CD4-positive, alpha-beta T cell (primary cell): ENCODE measurements at regions not wholly inside any gene's neighbourhood (a gene's known extent, or its start where the extent isn't known, plus 50 kb on each side); places are given as distances from the start of the nearest gene placed in this dataset.

Experiments used
- ATAC-seq: fragments of 200-7000 bp; cut with Tn5 transposase; one replicate; pipeline ENCODE4 v1.10.0; 2022; ENCODE audit warnings: mild to moderate bottlenecking; ENCODE audit not compliant: poor library complexity
- CTCF ChIA-PET: fragments of 350-600 bp; sonication (Branson Sonifier 250); formaldehyde crosslinking; loops from one replicate; lab custom pipeline; 2021; ENCODE audit warnings: antibody characterized with exemption, inconsistent platforms; lab: Charles Lee
- POLR2A ChIA-PET: fragments of 350-600 bp; sonication (Branson Sonifier 250); formaldehyde crosslinking; loops from one replicate; lab custom pipeline; 2021; ENCODE audit warnings: antibody characterized with exemption, inconsistent platforms; lab: Charles Lee
- DNase-seq, 14 experiments: peaks; one replicate each; pipeline ENCODE4 v3.0.0-alpha.2; 2013 to 2020; ENCODE audit warnings: mixed read lengths in 2 of 14
- H3K27ac ChIP-seq, 2 donors: one replicate each; pipeline versions ENCODE4 v1.5.1 to v1.7.0; 2013; ENCODE audit warnings: low read length in 2 of 2, low read depth in 1 of 2, mild to moderate bottlenecking in 1 of 2
- H3K27me3 ChIP-seq, 2 experiments: 1 replicate in 1 of 2; 2 replicates in 1 of 2; pipeline versions ENCODE4 v1.6.1 to v1.7.0; 2013; ENCODE audit warnings: low read length in 2 of 2, control low read depth in 1 of 2, mild to moderate bottlenecking in 1 of 2, moderate library complexity in 1 of 2; ENCODE audit not compliant: insufficient read depth in 2 of 2, control insufficient read depth in 1 of 2
- H3K36me3 ChIP-seq: one replicate; pipeline ENCODE4 v1.6.1; 2013; ENCODE audit warnings: low read length, control low read depth; ENCODE audit not compliant: insufficient read depth
- H3K4me1 ChIP-seq: one replicate; pipeline ENCODE4 v1.6.1; 2013; ENCODE audit warnings: low read length, control low read depth; ENCODE audit not compliant: insufficient read depth
- H3K4me3 ChIP-seq: one replicate; pipeline ENCODE4 v1.5.1; 2013; ENCODE audit warnings: mild to moderate bottlenecking, low read length, moderate library complexity
- H3K9me3 ChIP-seq, 2 experiments: 1 replicate in 1 of 2; 2 replicates in 1 of 2; pipeline versions ENCODE4 v1.6.1 to v1.7.0; 2013; ENCODE audit warnings: low read length in 2 of 2, mild to moderate bottlenecking in 2 of 2, control low read depth in 1 of 2, moderate library complexity in 1 of 2; ENCODE audit not compliant: control insufficient read depth in 1 of 2, insufficient read depth in 1 of 2
- H3K27ac Mint-ChIP-seq: one replicate; pipeline ENCODE4 v1.8.0; 2020; ENCODE audit warnings: mixed read lengths
- H3K27me3 Mint-ChIP-seq: one replicate; pipeline ENCODE4 v1.8.0; 2021; ENCODE audit warnings: mixed read lengths
- H3K36me3 Mint-ChIP-seq: one replicate; pipeline ENCODE4 v1.8.0; 2021; ENCODE audit warnings: low read depth, mixed read lengths
- H3K4me1 Mint-ChIP-seq: one replicate; pipeline ENCODE4 v1.8.0; 2021; ENCODE audit warnings: low read depth, mixed read lengths
- H3K4me3 Mint-ChIP-seq: one replicate; pipeline ENCODE4 v1.8.0; 2020; ENCODE audit warnings: mild to moderate bottlenecking, mixed read lengths
- H3K9me3 Mint-ChIP-seq: one replicate; pipeline ENCODE4 v1.8.0; 2020; ENCODE audit warnings: mixed read lengths
- intact Hi-C, 2 experiments: fragments of 100-400 bp; cut with DNase I in 1 of 2; cut with micrococcal nuclease in 1 of 2; formaldehyde crosslinking; loops; one replicate each; pipeline versions ENCODE4 v1.15.1 to v1.9.0; 2023 to 2025; cut with DNase I, micrococcal nuclease
- TF ChIP-seq, protein P1 (sequence below): fragments of 200-600 bp; IDR thresholded peaks from one replicate; pipeline ENCODE4 v1.8.0; 2022; ENCODE audit warnings: antibody characterized with exemption, mild to moderate bottlenecking

DNA sequence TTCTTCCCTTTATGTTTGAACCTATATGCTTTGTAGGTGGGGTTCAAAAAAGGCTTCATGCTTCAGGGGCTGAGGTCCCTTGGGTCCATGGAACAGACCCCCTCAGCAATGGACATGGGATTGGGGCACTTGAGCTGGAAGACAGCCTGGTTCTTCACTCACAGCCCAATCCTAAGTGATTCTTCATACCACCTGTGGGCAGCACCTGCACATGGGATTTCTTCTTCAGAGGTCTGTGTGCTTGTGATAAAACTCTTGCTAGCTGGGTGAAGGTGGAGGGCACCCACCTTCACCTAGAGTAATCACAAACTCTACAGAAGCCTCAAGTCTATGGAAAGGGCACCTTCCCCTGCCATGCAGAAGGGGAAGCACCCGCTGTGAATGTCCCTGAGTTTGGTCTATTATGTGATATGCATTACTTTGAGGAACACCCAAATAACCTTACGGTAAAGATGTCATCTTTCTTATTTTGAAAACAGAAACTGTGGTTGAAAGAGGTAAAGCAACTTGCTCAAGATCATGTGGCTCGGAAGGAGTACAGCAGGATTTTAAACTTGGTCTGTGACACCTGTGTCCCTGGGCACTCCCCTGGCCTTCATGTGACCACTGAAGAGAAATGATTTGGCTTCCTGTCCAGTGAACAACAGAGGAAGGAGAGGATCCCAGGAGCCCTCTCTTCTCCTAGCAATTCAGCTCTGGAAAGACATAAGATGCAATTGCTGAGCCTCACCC is 469.5 kb upstream of the ZMIZ1 start:
- peaks cover 9% of the 10 kb centered on the region for H3K27me3 Mint-ChIP-seq
- no peak overlapping the region for H3K27ac Mint-ChIP-seq
- TF ChIP-seq, protein P1, sequence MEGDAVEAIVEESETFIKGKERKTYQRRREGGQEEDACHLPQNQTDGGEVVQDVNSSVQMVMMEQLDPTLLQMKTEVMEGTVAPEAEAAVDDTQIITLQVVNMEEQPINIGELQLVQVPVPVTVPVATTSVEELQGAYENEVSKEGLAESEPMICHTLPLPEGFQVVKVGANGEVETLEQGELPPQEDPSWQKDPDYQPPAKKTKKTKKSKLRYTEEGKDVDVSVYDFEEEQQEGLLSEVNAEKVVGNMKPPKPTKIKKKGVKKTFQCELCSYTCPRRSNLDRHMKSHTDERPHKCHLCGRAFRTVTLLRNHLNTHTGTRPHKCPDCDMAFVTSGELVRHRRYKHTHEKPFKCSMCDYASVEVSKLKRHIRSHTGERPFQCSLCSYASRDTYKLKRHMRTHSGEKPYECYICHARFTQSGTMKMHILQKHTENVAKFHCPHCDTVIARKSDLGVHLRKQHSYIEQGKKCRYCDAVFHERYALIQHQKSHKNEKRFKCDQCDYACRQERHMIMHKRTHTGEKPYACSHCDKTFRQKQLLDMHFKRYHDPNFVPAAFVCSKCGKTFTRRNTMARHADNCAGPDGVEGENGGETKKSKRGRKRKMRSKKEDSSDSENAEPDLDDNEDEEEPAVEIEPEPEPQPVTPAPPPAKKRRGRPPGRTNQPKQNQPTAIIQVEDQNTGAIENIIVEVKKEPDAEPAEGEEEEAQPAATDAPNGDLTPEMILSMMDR: no peak
- Histone ChIP-seq H3K4me3 (no peak overlapping the region), H3K9me3 (peaks cover 0 to 1% of the 10 kb centered on the region in 2 experiments), H3K4me1 (no peaks in the 10 kb centered on the region), H3K27ac (no peak overlapping the region), H3K27me3 (peaks cover 0 to 8% of the 10 kb centered on the region in 2 experiments), H3K36me3 (no peaks in the 10 kb centered on the region)
- H3K9me3 Mint-ChIP-seq: no peaks in the 10 kb centered on the region
- no peaks in the 10 kb centered on the region for H3K36me3 Mint-ChIP-seq
- DNase-seq: peak in 1 of 14 experiments; percentile 4
- no peak overlapping the region for H3K4me3 Mint-ChIP-seq
- H3K4me1 Mint-ChIP-seq: no peaks in the 10 kb centered on the region
- ChIA-PET CTCF (no interaction called here), POLR2A (no interaction called here)
- ATAC-seq: no peak
- intact Hi-C loops: loop anchor here in 1 of 2 experiments (5.0 kb wide), 1 partner anchor 598 kb away; no protein-coding TSS in a partner anchor

DNA sequence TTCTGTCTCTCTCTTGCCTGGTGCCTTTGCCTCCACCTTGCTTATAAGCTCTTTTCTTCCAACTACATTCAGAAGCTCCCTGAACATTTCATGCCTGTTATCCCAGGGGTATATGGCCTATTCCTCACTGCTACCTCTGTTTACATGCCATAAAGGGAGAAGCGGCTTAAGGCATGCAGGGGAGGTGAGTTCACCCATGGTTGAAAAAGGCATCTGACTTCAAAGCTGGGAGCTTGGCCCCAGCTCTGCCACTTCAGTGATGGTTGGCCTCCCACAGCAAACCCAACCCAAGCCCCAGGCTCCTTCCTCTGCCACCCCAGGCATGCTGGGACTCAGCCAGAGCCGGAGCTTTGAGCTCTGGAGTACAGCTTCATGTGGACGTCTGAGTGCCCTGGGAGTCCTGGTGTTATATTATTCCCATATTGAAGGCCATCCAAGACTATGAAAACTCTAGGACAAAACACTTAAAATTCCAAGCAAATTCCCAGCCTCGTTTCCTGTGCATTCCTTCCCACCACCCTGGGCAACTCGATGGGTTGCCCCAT is 468.6 kb upstream of the ZMIZ1 start:
- Histone ChIP-seq H3K27me3 (peaks cover 0 to 8% of the 10 kb centered on the region in 2 experiments), H3K4me3 (no peak overlapping the region), H3K4me1 (no peaks in the 10 kb centered on the region), H3K27ac (no peak overlapping the region), H3K36me3 (no peaks in the 10 kb centered on the region), H3K9me3 (peaks cover 0 to 6% of the 10 kb centered on the region in 2 experiments)
- TF ChIP-seq, protein P1: no peak
- POLR2A ChIA-PET: no interaction called here
- intact Hi-C loops: loop anchor here in 1 of 2 experiments (10.0 kb wide), 1 partner anchor 595 kb away; no protein-coding TSS in a partner anchor
- H3K9me3 Mint-ChIP-seq: no peaks in the 10 kb centered on the region
- H3K4me1 Mint-ChIP-seq: no peaks in the 10 kb centered on the region
- no peak for DNase-seq
- H3K36me3 Mint-ChIP-seq: no peaks in the 10 kb centered on the region
- H3K4me3 Mint-ChIP-seq: no peak overlapping the region
- CTCF ChIA-PET: no interaction called here
- H3K27me3 Mint-ChIP-seq: peaks cover 14% of the 10 kb centered on the region
- no peak overlapping the region for H3K27ac Mint-ChIP-seq
- no peak for ATAC-seq

DNA sequence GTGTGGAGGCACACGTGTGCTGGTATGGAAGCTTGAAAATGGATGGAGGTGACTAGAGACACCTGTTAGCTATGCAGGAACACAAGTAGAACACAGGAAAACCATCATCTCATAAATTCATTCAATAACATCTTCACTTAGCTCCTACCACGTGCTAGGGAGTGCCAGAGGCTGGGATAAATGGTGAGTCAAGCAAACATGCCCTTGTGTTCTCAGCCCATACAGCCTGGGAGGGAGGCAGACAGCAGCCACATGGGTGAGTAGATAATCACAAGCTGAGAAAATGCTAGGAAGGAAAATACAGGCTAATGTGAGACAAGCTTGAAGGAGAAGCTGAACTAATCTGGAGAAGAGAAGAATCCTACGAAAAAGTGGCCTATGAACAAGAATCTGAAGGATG is 468.0 kb upstream of the ZMIZ1 start:
- no peak for DNase-seq

More for the DNA sequence above, 468.0 kb upstream of the ZMIZ1 start:
- H3K4me3 ChIP-seq: no peak overlapping the region
- ChIA-PET POLR2A (no interaction called here), CTCF (no interaction called here)
- TF ChIP-seq, protein P1: no peak
- no peaks in the 10 kb centered on the region for H3K4me1 ChIP-seq
- H3K36me3 Mint-ChIP-seq: no peaks in the 10 kb centered on the region
- H3K9me3 Mint-ChIP-seq: no peaks in the 10 kb centered on the region
- peaks cover 14% of the 10 kb centered on the region for H3K27me3 Mint-ChIP-seq
- H3K27ac ChIP-seq: no peak overlapping the region
- H3K27ac Mint-ChIP-seq: no peak overlapping the region
- intact Hi-C loops: loop anchor here in 1 of 2 experiments (10.0 kb wide), 1 partner anchor 594 kb away; no protein-coding TSS in a partner anchor
- H3K4me3 Mint-ChIP-seq: no peak overlapping the region
- peaks cover 0 to 6% of the 10 kb centered on the region in 2 experiments for H3K9me3 ChIP-seq
- no peak for ATAC-seq
- peaks cover 0 to 4% of the 10 kb centered on the region in 2 experiments for H3K27me3 ChIP-seq
- no peaks in the 10 kb centered on the region for H3K36me3 ChIP-seq
- H3K4me1 Mint-ChIP-seq: no peaks in the 10 kb centered on the region
